Thyroid gland (tissue), 4 donors: ENCODE measurements at regions not wholly inside any gene's neighbourhood (a gene's known extent, or its start where the extent isn't known, plus 50 kb on each side); places are given as distances from the start of the nearest gene placed in this dataset.

Source experiments
- DNase-seq, 2 donors: peaks; one replicate each; pipeline ENCODE4 v3.0.0-alpha.2; 2019
- H3K27ac ChIP-seq, 3 donors: fragments of 200-600 bp; sonication (generic); 1 replicate in 2 of 3; 2 replicates in 1 of 3; pipeline ENCODE4 v1.5.1; 2016 to 2019; ENCODE audit warnings: mild to moderate bottlenecking in 1 of 3, moderate library complexity in 1 of 3
- H3K27me3 ChIP-seq: fragments of 200-600 bp; sonication (generic); one replicate; pipeline ENCODE4 v1.5.1; 2019
- H3K36me3 ChIP-seq, 2 donors: fragments of 200-600 bp; sonication (generic); one replicate each; pipeline ENCODE4 v1.5.1; 2016 to 2019
- H3K4me1 ChIP-seq, 2 donors: fragments of 200-600 bp; sonication (generic); one replicate each; pipeline ENCODE4 v1.5.1; 2017 to 2019
- H3K4me3 ChIP-seq, 3 donors: fragments of 200-600 bp; sonication (generic); replicated peaks in 1 of 3; 1 replicate in 2 of 3; 2 replicates in 1 of 3; pipeline ENCODE4 v1.5.1; 2016; ENCODE audit warnings: mild to moderate bottlenecking in 1 of 3
- H3K9me3 ChIP-seq: fragments of 200-600 bp; sonication (generic); one replicate; pipeline ENCODE4 v1.5.1; 2017
- POLR2A ChIP-seq, 2 donors: fragments of 450-650 bp; IDR thresholded peaks; one replicate each; pipeline ENCODE4 v1.6.1; 2017; ENCODE audit warnings: antibody characterized with exemption in 2 of 2, mild to moderate bottlenecking in 2 of 2, moderate library complexity in 1 of 2
- WGBS, 2 donors: methylation state at CpG; one replicate each; pipeline ENCODE4 v1.1.5; 2017; 5-methylcytosine and 5-hydroxymethylcytosine counted together
- intact Hi-C: fragments of 100-400 bp; cut with DNase I; formaldehyde crosslinking; loops from one replicate; pipeline ENCODE4 v1.15.1; 2023
- TF ChIP-seq, protein P1 (sequence below), 6 experiments: fragments of 200-600 bp in 3 of 6; fragments of 450-650 bp in 3 of 6; sonication (generic) in 3 of 6; IDR thresholded peaks; one replicate each; pipeline ENCODE4 v1.5.1; 2016 to 2019; ENCODE audit warnings: antibody characterized with exemption in 6 of 6, mild to moderate bottlenecking in 2 of 6, inconsistent platforms in 1 of 6, moderate library complexity in 1 of 6

GRCh38 chr4:133472244-133472643 is 323.1 kb downstream of the PCDH10 start:
- no peaks in the 10 kb centered on the region for H3K9me3 ChIP-seq
- TF ChIP-seq POLR2A (IDR thresholded peaks at IDR 0.05), result no peak
- TF ChIP-seq, protein P1, sequence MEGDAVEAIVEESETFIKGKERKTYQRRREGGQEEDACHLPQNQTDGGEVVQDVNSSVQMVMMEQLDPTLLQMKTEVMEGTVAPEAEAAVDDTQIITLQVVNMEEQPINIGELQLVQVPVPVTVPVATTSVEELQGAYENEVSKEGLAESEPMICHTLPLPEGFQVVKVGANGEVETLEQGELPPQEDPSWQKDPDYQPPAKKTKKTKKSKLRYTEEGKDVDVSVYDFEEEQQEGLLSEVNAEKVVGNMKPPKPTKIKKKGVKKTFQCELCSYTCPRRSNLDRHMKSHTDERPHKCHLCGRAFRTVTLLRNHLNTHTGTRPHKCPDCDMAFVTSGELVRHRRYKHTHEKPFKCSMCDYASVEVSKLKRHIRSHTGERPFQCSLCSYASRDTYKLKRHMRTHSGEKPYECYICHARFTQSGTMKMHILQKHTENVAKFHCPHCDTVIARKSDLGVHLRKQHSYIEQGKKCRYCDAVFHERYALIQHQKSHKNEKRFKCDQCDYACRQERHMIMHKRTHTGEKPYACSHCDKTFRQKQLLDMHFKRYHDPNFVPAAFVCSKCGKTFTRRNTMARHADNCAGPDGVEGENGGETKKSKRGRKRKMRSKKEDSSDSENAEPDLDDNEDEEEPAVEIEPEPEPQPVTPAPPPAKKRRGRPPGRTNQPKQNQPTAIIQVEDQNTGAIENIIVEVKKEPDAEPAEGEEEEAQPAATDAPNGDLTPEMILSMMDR (IDR thresholded peaks at IDR 0.05), result no peak

GRCh38 chr4:133467290-133467947 is 318.3 kb downstream of the PCDH10 start:
- Histone ChIP-seq H3K27me3 (no peaks in the 10 kb centered on the region), H3K9me3 (no peaks in the 10 kb centered on the region), H3K4me1 (no peaks in the 10 kb centered on the region), H3K27ac (no peak overlapping the region), H3K36me3 (no peaks in the 10 kb centered on the region), H3K4me3 (no peak overlapping the region)
- intact Hi-C loops, result no loop called here
- 70 to 79% methylated on average over 3 of the region's 3 CpGs for WGBS, 2 donors
- no peak for DNase-seq
- TF ChIP-seq, protein P1 (IDR thresholded peaks at IDR 0.05), result no peak
- TF ChIP-seq POLR2A (IDR thresholded peaks at IDR 0.05), result no peak

More at GRCh38 chr4:133472244-133472643, 323.1 kb downstream of the PCDH10 start:
- H3K4me3 ChIP-seq, result no peak overlapping the region
- no peak overlapping the region for H3K27ac ChIP-seq
- H3K4me1 ChIP-seq, result no peaks in the 10 kb centered on the region
- 63 to 65% methylated on average over 1 of the region's 1 CpG for WGBS, 2 donors
- intact Hi-C loops, result no loop called here
- H3K36me3 ChIP-seq, result no peaks in the 10 kb centered on the region
- H3K27me3 ChIP-seq, result no peaks in the 10 kb centered on the region
- DNase-seq, result no peak

DNA sequence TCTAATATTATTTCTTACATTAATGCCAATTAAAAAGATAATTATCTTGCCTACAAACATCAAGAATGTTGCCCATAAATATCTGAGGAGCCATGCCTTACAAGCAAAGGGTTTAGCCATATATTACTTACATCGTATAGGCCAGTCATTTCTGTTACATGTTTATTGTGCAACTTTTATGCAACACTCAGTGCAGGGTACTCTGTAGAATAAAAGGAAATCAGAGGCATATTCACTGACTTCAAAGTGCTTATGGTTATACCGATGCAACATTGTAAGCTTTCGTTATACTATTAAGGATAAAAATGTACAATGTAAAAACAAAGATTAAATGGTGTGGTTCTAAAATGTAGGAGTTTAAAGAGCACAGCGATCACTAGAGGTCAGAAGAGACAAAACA is 315.9 kb downstream of the PCDH10 start:
- Histone ChIP-seq H3K9me3 (no peaks in the 10 kb centered on the region), H3K27ac (no peak overlapping the region), H3K4me3 (no peak overlapping the region), H3K36me3 (no peaks in the 10 kb centered on the region), H3K27me3 (no peaks in the 10 kb centered on the region), H3K4me1 (no peaks in the 10 kb centered on the region)
- TF ChIP-seq, protein P1 (IDR thresholded peaks at IDR 0.05), result no peak
- TF ChIP-seq POLR2A (IDR thresholded peaks at IDR 0.05), result no peak
- 75 to 90% methylated on average over 4 of the region's 4 CpGs for WGBS, 2 donors
- intact Hi-C loops, result no loop called here
- DNase-seq, result no peak

DNA sequence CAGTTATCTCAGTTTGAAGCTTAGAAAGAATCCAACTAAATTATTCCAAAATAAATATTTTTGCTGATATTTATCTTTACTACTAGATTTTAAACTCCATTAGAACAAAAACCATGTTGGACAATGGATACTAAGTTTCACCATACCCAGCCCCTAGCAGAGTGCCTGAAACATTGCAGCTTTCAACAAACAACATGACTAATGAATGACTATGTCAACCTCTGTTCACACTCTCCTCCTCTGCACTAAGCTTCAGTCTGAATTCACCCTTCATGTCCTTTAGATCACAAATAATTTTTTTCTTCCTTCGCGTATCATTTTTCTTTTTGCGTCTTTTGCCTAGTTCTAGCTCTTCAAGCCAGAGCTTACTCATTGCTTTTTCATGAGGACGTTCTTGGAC is 315.2 kb downstream of the PCDH10 start:
- WGBS, 2 donors, result 87 to 90% methylated on average over 4 of the region's 4 CpGs
- H3K4me3 ChIP-seq, result no peak overlapping the region
- no peak for DNase-seq
- intact Hi-C loops, result no loop called here
- H3K9me3 ChIP-seq, result no peaks in the 10 kb centered on the region
- H3K27me3 ChIP-seq, result no peaks in the 10 kb centered on the region
- TF ChIP-seq POLR2A (IDR thresholded peaks at IDR 0.05), result no peak
- TF ChIP-seq, protein P1 (IDR thresholded peaks at IDR 0.05), result no peak
- H3K36me3 ChIP-seq, result no peaks in the 10 kb centered on the region
- H3K4me1 ChIP-seq, result no peaks in the 10 kb centered on the region
- H3K27ac ChIP-seq, result no peak overlapping the region

- WGBS, 2 donors, result 93 to 100% methylated on average over 2 of the region's 2 CpGs
- H3K27me3 ChIP-seq, result no peaks in the 10 kb centered on the region
- no peak overlapping the region for H3K27ac ChIP-seq
- no peak for DNase-seq
- H3K36me3 ChIP-seq, result no peaks in the 10 kb centered on the region
- H3K4me3 ChIP-seq, result no peak overlapping the region
- no peaks in the 10 kb centered on the region for H3K4me1 ChIP-seq
- no peaks in the 10 kb centered on the region for H3K9me3 ChIP-seq
- intact Hi-C loops, result no loop called here
- TF ChIP-seq, protein P1 (IDR thresholded peaks at IDR 0.05), result no peak
- no peak for TF ChIP-seq POLR2A (IDR thresholded peaks at IDR 0.05)
Observed at GRCh38 chr4:133452678-133453077, 303.6 kb downstream of the PCDH10 start.
